ENCODE measurements at regions not wholly inside any gene's neighbourhood (a gene's known extent, or its start where the extent isn't known, plus 50 kb on each side); places are given as distances from the start of the nearest gene placed in this dataset.

- peaks cover 7 to 10% of the 10 kb centered on the region in 2 donors for H3K36me3 Mint-ChIP-seq
- ATAC-seq = no peak
- no peak overlapping the region for H3K27ac Mint-ChIP-seq
- DNase-seq (ENCODE audit: low spot score in 2 of 2) = no peak
- H3K9me3 Mint-ChIP-seq = peaks cover 14 to 41% of the 10 kb centered on the region in 2 donors
Measured at GRCh38 chr5:24320643-24321042, 324.1 kb downstream of the CDH10 start.

GRCh38 chr5:24325306-24325832 is 319.4 kb downstream of the CDH10 start:
- Mint-ChIP-seq H3K27ac (no peak overlapping the region), H3K36me3 (no peaks in the 10 kb centered on the region), H3K9me3 (peaks cover 21 to 40% of the 10 kb centered on the region in 2 donors)
- ATAC-seq (no peak), DNase-seq (ENCODE audit: low spot score in 2 of 2) (no peak)

GRCh38 chr5:24331531-24331930 is 313.2 kb downstream of the CDH10 start:
- no peak overlapping the region for H3K27ac Mint-ChIP-seq
- DNase-seq (ENCODE audit: low spot score in 2 of 2) (no peak), ATAC-seq (no peak)
- peaks cover 27 to 32% of the 10 kb centered on the region in 2 donors for H3K9me3 Mint-ChIP-seq
- peaks cover 0 to 6% of the 10 kb centered on the region in 2 donors for H3K36me3 Mint-ChIP-seq

- H3K9me3 Mint-ChIP-seq = peaks cover 3 to 5% of the 10 kb centered on the region in 2 donors
- H3K27ac Mint-ChIP-seq = no peak overlapping the region
- DNase-seq (ENCODE audit: low spot score in 2 of 2) (no peak), ATAC-seq (no peak)
- H3K36me3 Mint-ChIP-seq = peaks cover 0 to 13% of the 10 kb centered on the region in 2 donors
Measured at GRCh38 chr5:24347158-24347557, 297.6 kb downstream of the CDH10 start.

GRCh38 chr5:24351285-24351684 is 293.5 kb downstream of the CDH10 start:
- no peak overlapping the region for H3K27ac Mint-ChIP-seq
- ATAC-seq (no peak), DNase-seq (ENCODE audit: low spot score in 2 of 2) (no peak)
- H3K9me3 Mint-ChIP-seq = peaks cover 7 to 10% of the 10 kb centered on the region in 2 donors
- peaks cover 0 to 13% of the 10 kb centered on the region in 2 donors for H3K36me3 Mint-ChIP-seq

- H3K27ac Mint-ChIP-seq = no peak overlapping the region
- DNase-seq (ENCODE audit: low spot score in 2 of 2) = no peak
- no peak for ATAC-seq
- H3K36me3 Mint-ChIP-seq = peaks cover 0 to 8% of the 10 kb centered on the region in 2 donors
- peaks cover 5 to 12% of the 10 kb centered on the region in 2 donors for H3K9me3 Mint-ChIP-seq
Measured at GRCh38 chr5:24353016-24353415, 291.8 kb downstream of the CDH10 start.

- H3K27ac Mint-ChIP-seq = no peak overlapping the region
- H3K9me3 Mint-ChIP-seq = peaks cover 5 to 12% of the 10 kb centered on the region in 2 donors
- DNase-seq (ENCODE audit: low spot score in 2 of 2) = no peak
- peaks cover 0 to 8% of the 10 kb centered on the region in 2 donors for H3K36me3 Mint-ChIP-seq
- ATAC-seq = no peak
Measured at GRCh38 chr5:24353611-24354010, 291.2 kb downstream of the CDH10 start.

- Mint-ChIP-seq H3K36me3 (peaks cover 4 to 13% of the 10 kb centered on the region in 2 donors), H3K27ac (no peak overlapping the region), H3K9me3 (peaks cover 18 to 28% of the 10 kb centered on the region in 2 donors)
- ATAC-seq = no peak
- no peak for DNase-seq (ENCODE audit: low spot score in 2 of 2)
Measured at GRCh38 chr5:24363789-24364481, 280.8 kb downstream of the CDH10 start.

- no peak overlapping the region for H3K27ac Mint-ChIP-seq
- H3K36me3 Mint-ChIP-seq = peaks cover 4 to 13% of the 10 kb centered on the region in 2 donors
- ATAC-seq (no peak), DNase-seq (ENCODE audit: low spot score in 2 of 2) (no peak)
- peaks cover 18 to 28% of the 10 kb centered on the region in 2 donors for H3K9me3 Mint-ChIP-seq
Measured at GRCh38 chr5:24364711-24365110, 280.1 kb downstream of the CDH10 start.

- Mint-ChIP-seq H3K9me3 (peaks cover 16 to 28% of the 10 kb centered on the region in 2 donors), H3K27ac (no peak overlapping the region), H3K36me3 (peaks cover 4 to 13% of the 10 kb centered on the region in 2 donors)
- DNase-seq (ENCODE audit: low spot score in 2 of 2) (no peak), ATAC-seq (no peak)
Measured at GRCh38 chr5:24365406-24365805, 279.4 kb downstream of the CDH10 start.

- DNase-seq (ENCODE audit: low spot score in 2 of 2) (no peak), ATAC-seq (no peak)
- Mint-ChIP-seq H3K27ac (no peak overlapping the region), H3K9me3 (peaks cover 8 to 22% of the 10 kb centered on the region in 2 donors), H3K36me3 (peaks cover 4 to 13% of the 10 kb centered on the region in 2 donors)
Measured at GRCh38 chr5:24367216-24367615, 277.6 kb downstream of the CDH10 start.

- no peak overlapping the region for H3K27ac Mint-ChIP-seq
- ATAC-seq = no peak
Measured at GRCh38 chr5:24368115-24368514, 276.7 kb downstream of the CDH10 start.

GRCh38 chr5:24376210-24376609 is 268.6 kb downstream of the CDH10 start:
- DNase-seq (ENCODE audit: low spot score in 2 of 2) (no peak), ATAC-seq (no peak)
- H3K27ac Mint-ChIP-seq = no peak overlapping the region
- H3K9me3 Mint-ChIP-seq = peaks cover 13 to 20% of the 10 kb centered on the region in 2 donors
- no peaks in the 10 kb centered on the region for H3K36me3 Mint-ChIP-seq

More at GRCh38 chr5:24368115-24368514, 276.7 kb downstream of the CDH10 start:
- peaks cover 4 to 13% of the 10 kb centered on the region in 2 donors for H3K36me3 Mint-ChIP-seq
- no peak for DNase-seq (ENCODE audit: low spot score in 2 of 2)
- peaks cover 8 to 18% of the 10 kb centered on the region in 2 donors for H3K9me3 Mint-ChIP-seq

GRCh38 chr5:24376616-24377015 is 268.2 kb downstream of the CDH10 start:
- H3K27ac Mint-ChIP-seq = no peak overlapping the region
- H3K9me3 Mint-ChIP-seq = peaks cover 13 to 20% of the 10 kb centered on the region in 2 donors
- DNase-seq (ENCODE audit: low spot score in 2 of 2) (no peak), ATAC-seq (no peak)
- no peaks in the 10 kb centered on the region for H3K36me3 Mint-ChIP-seq

GRCh38 chr5:24381861-24382489 is 262.8 kb downstream of the CDH10 start:
- DNase-seq (ENCODE audit: low spot score in 2 of 2) (no peak), ATAC-seq (no peak)
- peaks cover under 1 to 6% of the 10 kb centered on the region in 2 donors for H3K9me3 Mint-ChIP-seq
- H3K36me3 Mint-ChIP-seq = no peaks in the 10 kb centered on the region
- H3K27ac Mint-ChIP-seq = no peak overlapping the region

GRCh38 chr5:24385070-24385469 is 259.7 kb downstream of the CDH10 start:
- H3K36me3 Mint-ChIP-seq = peaks cover 4 to 18% of the 10 kb centered on the region in 2 donors
- no peak overlapping the region for H3K27ac Mint-ChIP-seq
- ATAC-seq = no peak
- no peak for DNase-seq (ENCODE audit: low spot score in 2 of 2)
- peaks cover 8 to 14% of the 10 kb centered on the region in 2 donors for H3K9me3 Mint-ChIP-seq

GRCh38 chr5:24385617-24386016 is 259.2 kb downstream of the CDH10 start:
- Mint-ChIP-seq H3K36me3 (peaks cover 4 to 18% of the 10 kb centered on the region in 2 donors), H3K27ac (no peak overlapping the region), H3K9me3 (peaks cover 8 to 14% of the 10 kb centered on the region in 2 donors)
- DNase-seq (ENCODE audit: low spot score in 2 of 2) = no peak
- ATAC-seq = no peak

Measured in activated naive CD4-positive, alpha-beta T cell treated with anti-CD3 and anti-CD28 coated beads, Interleukin-2, amount 50 U/mL, for 72 hours (primary cell).